H9 (cell line): ENCODE measurements at regions not wholly inside any gene's neighbourhood (a gene's known extent, or its start where the extent isn't known, plus 50 kb on each side); places are given as distances from the start of the nearest gene placed in this dataset.

Experiments used
- DNase-seq: peaks from one replicate; pipeline ENCODE4 v3.0.0-alpha.2; 2017
- H2AFZ ChIP-seq: one replicate; pipeline ENCODE4 v1.6.1; 2013; ENCODE audit warnings: mild to moderate bottlenecking, low read length, control low read depth, moderate library complexity
- H2AK5ac ChIP-seq: 2 replicates; pipeline ENCODE4 v1.6.1; 2013; ENCODE audit warnings: low read length, control low read depth, mixed read lengths; ENCODE audit not compliant: insufficient read length
- H2BK120ac ChIP-seq: one replicate; pipeline ENCODE4 v1.6.1; 2013; ENCODE audit warnings: low read depth, mild to moderate bottlenecking, low read length, control low read depth, inconsistent platforms; ENCODE audit not compliant: poor library complexity, severe bottlenecking
- H2BK12ac ChIP-seq: 2 replicates; pipeline ENCODE4 v1.6.1; 2013; ENCODE audit warnings: low read length, control low read depth, mixed read lengths, low read depth; ENCODE audit not compliant: insufficient read length
- H2BK15ac ChIP-seq: 2 replicates; pipeline ENCODE4 v1.6.1; 2013; ENCODE audit warnings: low read depth, low read length, control low read depth
- H2BK20ac ChIP-seq: one replicate; pipeline ENCODE4 v1.6.1; 2013; ENCODE audit warnings: low read depth, mild to moderate bottlenecking, low read length, control low read depth, inconsistent platforms; ENCODE audit not compliant: poor library complexity, severe bottlenecking
- H2BK5ac ChIP-seq: 2 replicates; pipeline ENCODE4 v1.6.1; 2013; ENCODE audit warnings: low read length, control low read depth, mixed read lengths; ENCODE audit not compliant: insufficient read length
- H3K14ac ChIP-seq: 2 replicates; pipeline ENCODE4 v1.6.1; 2013; ENCODE audit warnings: low read length, control low read depth; ENCODE audit not compliant: insufficient read depth
- H3K18ac ChIP-seq: 2 replicates; pipeline ENCODE4 v1.6.1; 2013; ENCODE audit warnings: low read depth, mild to moderate bottlenecking, mixed read lengths, low read length, control low read depth; ENCODE audit not compliant: insufficient read length
- H3K23ac ChIP-seq: 2 replicates; pipeline ENCODE4 v1.6.1; 2013; ENCODE audit warnings: low read length, control low read depth, mixed read lengths, low read depth; ENCODE audit not compliant: insufficient read length
- H3K23me2 ChIP-seq: 2 replicates; pipeline ENCODE4 v1.6.1; 2013; ENCODE audit warnings: low read depth, mild to moderate bottlenecking, mixed read lengths, low read length, control low read depth; ENCODE audit not compliant: insufficient read length, poor library complexity, severe bottlenecking
- H3K27ac ChIP-seq: 2 replicates; pipeline ENCODE4 v1.5.1; 2013; ENCODE audit warnings: low read length, control low read depth, mixed read lengths, low read depth; ENCODE audit not compliant: insufficient read length
- H3K27me3 ChIP-seq: 2 replicates; pipeline ENCODE4 v1.6.1; 2013; ENCODE audit warnings: low read length, control low read depth, inconsistent platforms; ENCODE audit not compliant: insufficient read depth
- H3K4ac ChIP-seq: 2 replicates; pipeline ENCODE4 v1.6.1; 2013; ENCODE audit warnings: low read depth, mild to moderate bottlenecking, control low read depth, inconsistent platforms, low read length, moderate library complexity
- H3K4me1 ChIP-seq: 2 replicates; pipeline ENCODE4 v1.6.1; 2013; ENCODE audit warnings: low read length, control low read depth, inconsistent platforms; ENCODE audit not compliant: insufficient read depth
- H3K4me2 ChIP-seq: 2 replicates; pipeline ENCODE4 v1.6.1; 2013; ENCODE audit warnings: low read length, control low read depth, mixed read lengths; ENCODE audit not compliant: insufficient read length, insufficient read depth
- H3K56ac ChIP-seq: 2 replicates; pipeline ENCODE4 v1.6.1; 2013; ENCODE audit warnings: low read depth, mild to moderate bottlenecking, mixed read lengths, low read length, control low read depth; ENCODE audit not compliant: insufficient read length
- H3K79me1 ChIP-seq: 2 replicates; pipeline ENCODE4 v1.6.1; 2013; ENCODE audit warnings: low read depth, mild to moderate bottlenecking, moderate library complexity, low read length, control low read depth, inconsistent platforms; ENCODE audit not compliant: insufficient read depth, poor library complexity, severe bottlenecking
- H3K79me2 ChIP-seq: 2 replicates; pipeline ENCODE4 v1.6.1; 2013; ENCODE audit warnings: low read length, control low read depth, inconsistent platforms; ENCODE audit not compliant: insufficient read depth
- H3K9ac ChIP-seq: 2 replicates; pipeline ENCODE4 v1.6.1; 2013; ENCODE audit warnings: low read length, control low read depth, mixed read lengths; ENCODE audit not compliant: insufficient read length; ENCODE audit errors: extremely low read depth
- H3K9me3 ChIP-seq: one replicate; pipeline ENCODE4 v1.6.1; 2013; ENCODE audit warnings: low read depth, low read length, inconsistent platforms; ENCODE audit not compliant: control insufficient read depth
- H3T11ph ChIP-seq: one replicate; pipeline ENCODE4 v1.6.1; 2013; ENCODE audit warnings: mild to moderate bottlenecking, low read length, control low read depth, inconsistent platforms
- H4K20me1 ChIP-seq: one replicate; pipeline ENCODE4 v1.6.1; 2013; ENCODE audit not compliant: control insufficient read depth, insufficient read length, insufficient read depth
- H4K5ac ChIP-seq: 2 replicates; pipeline ENCODE4 v1.6.1; 2013; ENCODE audit warnings: low read depth, mild to moderate bottlenecking, mixed read lengths, low read length, control low read depth; ENCODE audit not compliant: insufficient read length
- H4K8ac ChIP-seq: replicated peaks from 2 replicates; pipeline ENCODE4 v1.6.1; 2013; ENCODE audit warnings: low read length, control low read depth, mixed read lengths, low read depth; ENCODE audit not compliant: insufficient read length
- H4K91ac ChIP-seq: 2 replicates; pipeline ENCODE4 v1.6.1; 2013; ENCODE audit warnings: low read depth, mild to moderate bottlenecking, moderate library complexity, mixed read lengths, low read length, control low read depth; ENCODE audit not compliant: insufficient read length
- H3K27ac Mint-ChIP-seq, 3 experiments: 2 replicates in 2 of 3; 3 replicates in 1 of 3; pipeline ENCODE4 v1.8.0; 2020 to 2021; ENCODE audit warnings: mixed read lengths in 3 of 3, mild to moderate bottlenecking in 1 of 3, moderate library complexity in 1 of 3
- H3K27me3 Mint-ChIP-seq: 2 replicates; pipeline ENCODE4 v1.8.0; 2021; ENCODE audit warnings: low read depth, mild to moderate bottlenecking, moderate library complexity, mixed read lengths
- H3K36me3 Mint-ChIP-seq, 3 experiments: 2 replicates in 2 of 3; 3 replicates in 1 of 3; pipeline ENCODE4 v1.8.0; 2020 to 2021; ENCODE audit warnings: low read depth in 3 of 3, mixed read lengths in 3 of 3; ENCODE audit not compliant: insufficient read depth in 1 of 3
- H3K4me1 Mint-ChIP-seq, 2 experiments: 2 replicates each; pipeline ENCODE4 v1.8.0; 2020; ENCODE audit warnings: mixed read lengths in 2 of 2
- H3K4me3 Mint-ChIP-seq, 2 experiments: 2 replicates in 1 of 2; 3 replicates in 1 of 2; pipeline ENCODE4 v1.8.0; 2020 to 2021; ENCODE audit warnings: mild to moderate bottlenecking in 2 of 2, mixed read lengths in 2 of 2, moderate library complexity in 1 of 2
- H3K9me3 Mint-ChIP-seq, 2 experiments: 2 replicates in 1 of 2; 3 replicates in 1 of 2; pipeline ENCODE4 v1.8.0; 2020; ENCODE audit warnings: mild to moderate bottlenecking in 2 of 2, mixed read lengths in 2 of 2, moderate library complexity in 1 of 2
- CTCF ChIP-seq: fragments of 200-600 bp; sonication (generic); conservative IDR thresholded peaks from 3 replicates; pipeline ENCODE4 v1.8.0; 2021; ENCODE audit warnings: antibody characterized with exemption, mild to moderate bottlenecking
- WGBS: extraction: QIAGEN DNeasy Blood & Tissue Kit; methylation state at CpG from one replicate; pipeline ENCODE4 v1.1.7; 2013; ENCODE audit warnings: missing lambda C conversion rate, low lambda C conversion rate, mixed read lengths; ENCODE audit not compliant: insufficient read length; ENCODE audit errors: extremely low coverage; 5-methylcytosine and 5-hydroxymethylcytosine counted together

GRCh38 chr1:226476648-226477319 lies 68.9 kb upstream of the PARP1 start:
- Mint-ChIP-seq H3K27ac (no peak overlapping the region), H3K9me3 (no peaks in the 10 kb centered on the region), H3K36me3 (no peaks in the 10 kb centered on the region), H3K4me3 (no peak overlapping the region), H3K27me3 (peaks cover 9% of the 10 kb centered on the region), H3K4me1 (peaks cover 18 to 19% of the 10 kb centered on the region in 2 experiments)
- no peak overlapping the region for H2AK5ac ChIP-seq
- no peak overlapping the region for H2BK5ac ChIP-seq
- no peak overlapping the region for H2AFZ ChIP-seq
- no peaks in the 10 kb centered on the region for H3K27me3 ChIP-seq
- DNase-seq, result no peak
- H4K8ac ChIP-seq, result no peak overlapping the region
- H3T11ph ChIP-seq, result no peak overlapping the region
- no peaks in the 10 kb centered on the region for H3K9me3 ChIP-seq
- H3K27ac ChIP-seq, result no peak overlapping the region
- H3K18ac ChIP-seq, result no peak overlapping the region
- no peak overlapping the region for H4K5ac ChIP-seq
- H3K4ac ChIP-seq, result no peak overlapping the region
- no peak overlapping the region for H3K14ac ChIP-seq
- no CpG with 5 or more reads among the region's 11 CpGs for WGBS
- no peak; the same call in 2 of the 3 replicates for TF ChIP-seq CTCF
- H2BK12ac ChIP-seq, result no peak overlapping the region
- H4K91ac ChIP-seq, result no peak overlapping the region
- H3K4me2 ChIP-seq, result no peak overlapping the region
- no peak overlapping the region for H2BK120ac ChIP-seq
- H3K23ac ChIP-seq, result no peak overlapping the region
- no peak overlapping the region for H3K56ac ChIP-seq
- peaks cover 2% of the 10 kb centered on the region; the same call in 1 of the 2 replicates for H3K4me1 ChIP-seq
- no peak overlapping the region for H2BK15ac ChIP-seq
- H3K79me1 ChIP-seq, result no peaks in the 10 kb centered on the region
- no peak overlapping the region for H2BK20ac ChIP-seq
- H3K79me2 ChIP-seq, result no peaks in the 10 kb centered on the region
- no peaks in the 10 kb centered on the region for H3K23me2 ChIP-seq
- no peak overlapping the region for H3K9ac ChIP-seq
- no peaks in the 10 kb centered on the region for H4K20me1 ChIP-seq
